AG04450 (cell line): ENCODE measurements at regions not wholly inside any gene's neighbourhood (a gene's known extent, or its start where the extent isn't known, plus 50 kb on each side); places are given as distances from the start of the nearest gene placed in this dataset.
A peak's percentile ranks its signal among the peaks of the same experiment; 100 is the strongest.

Experiments used
- CTCF ChIA-PET: fragments of 300-600, 350-600 bp; formaldehyde crosslinking; extraction: SDS; loops from one replicate; lab custom pipeline; 2022; ENCODE audit warnings: antibody characterized with exemption, inconsistent platforms; lab: Charles Lee
- POLR2A ChIA-PET: fragments of 350-600 bp; formaldehyde crosslinking; extraction: SDS; loops from one replicate; lab custom pipeline; 2021; ENCODE audit warnings: antibody characterized with exemption, inconsistent platforms; lab: Yijun Ruan, JAX
- DNase-seq: peaks from one replicate; pipeline ENCODE4 v3.0.0-alpha.2; 2011; ENCODE audit warnings: low read depth, low spot score
- H3K27ac ChIP-seq: one replicate; pipeline ENCODE4 v1.5.1; 2012; ENCODE audit warnings: low read depth, low read length, control low read depth
- H3K27me3 ChIP-seq: one replicate; pipeline ENCODE4 v1.6.0; 2012; ENCODE audit warnings: low read length; ENCODE audit not compliant: control insufficient read depth, insufficient read depth
- H3K4me3 ChIP-seq: 2 replicates; pipeline ENCODE4 v1.5.1; 2011; ENCODE audit warnings: mild to moderate bottlenecking, low read depth, low read length, control low read depth
- H3K9me3 ChIP-seq: 2 replicates; pipeline ENCODE4 v1.5.1; 2012; ENCODE audit warnings: low read length; ENCODE audit not compliant: control insufficient read depth, insufficient read depth
- CTCF ChIP-seq: IDR thresholded peaks from 2 replicates; pipeline ENCODE4 v1.5.1; 2011; ENCODE audit warnings: low read depth, low read length, control low read depth, inconsistent platforms

GRCh38 chr6:68368845-68369244 is 266.2 kb upstream of the ADGRB3 start:
- no peak for DNase-seq
- POLR2A ChIA-PET: no interaction called here
- TF ChIP-seq CTCF: no peak

DNA sequence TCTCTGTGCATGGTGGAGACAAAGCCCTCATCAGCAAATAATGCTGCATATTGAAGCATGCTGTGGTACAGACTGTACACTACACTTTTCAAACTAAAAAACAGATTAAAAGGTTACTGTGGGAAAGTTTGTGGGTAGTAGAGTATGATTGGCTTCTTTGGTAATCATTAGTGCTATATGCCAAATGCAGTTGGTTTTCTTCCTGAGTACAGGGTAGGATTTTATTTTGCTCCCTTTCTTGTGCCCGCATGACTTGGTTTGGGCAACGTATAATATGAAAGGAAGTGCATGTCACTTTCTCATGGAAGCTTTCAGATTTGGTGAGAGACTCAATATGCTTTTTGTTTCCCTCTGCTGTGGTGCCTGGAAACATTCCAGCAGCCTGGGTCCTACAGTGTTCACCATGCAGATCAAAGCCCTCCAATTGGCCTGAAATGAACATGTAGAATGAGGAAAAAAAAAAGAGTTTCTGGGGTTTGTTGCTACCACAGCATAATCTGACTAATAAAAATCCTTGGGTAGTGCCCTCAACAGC is 270.7 kb upstream of the ADGRB3 start:
- ChIA-PET CTCF (interaction anchor here (0.6 kb wide), 1 partner anchor 158 kb away, joined by 5 read pairs; no protein-coding TSS in a partner anchor), POLR2A (no interaction called here)
- DNase-seq: no peak
- Histone ChIP-seq H3K27me3 (no peaks in the 10 kb centered on the region), H3K4me3 (no peak overlapping the region), H3K27ac (no peak overlapping the region), H3K9me3 (peaks cover 4% of the 10 kb centered on the region)
- TF ChIP-seq CTCF: no peak

More at GRCh38 chr6:68368845-68369244, 266.2 kb upstream of the ADGRB3 start:
- H3K27ac ChIP-seq: no peak overlapping the region
- CTCF ChIA-PET: no interaction called here
- no peaks in the 10 kb centered on the region for H3K9me3 ChIP-seq
- H3K4me3 ChIP-seq: no peak overlapping the region
- H3K27me3 ChIP-seq: no peaks in the 10 kb centered on the region

DNA sequence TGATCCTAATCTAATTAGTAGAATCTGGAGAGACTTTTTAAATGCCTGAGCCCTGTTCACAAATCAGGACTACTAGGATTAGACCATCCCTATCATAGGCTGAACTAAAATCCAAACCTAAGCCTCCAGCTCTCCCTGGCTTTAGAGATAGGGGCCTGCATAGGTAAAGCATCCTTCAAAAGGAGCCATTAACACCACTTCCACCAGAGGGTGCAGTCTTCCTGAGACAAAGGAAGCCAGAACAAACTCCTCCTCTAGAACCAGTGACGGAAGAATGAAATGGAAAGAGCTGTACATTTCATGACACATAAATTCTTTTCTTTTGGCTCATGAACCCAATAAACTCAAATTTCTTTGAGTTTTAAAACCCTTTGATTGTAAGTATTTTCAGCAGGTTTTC is 291.2 kb upstream of the ADGRB3 start:
- Histone ChIP-seq H3K27ac (no peak overlapping the region), H3K27me3 (no peaks in the 10 kb centered on the region), H3K4me3 (no peak overlapping the region), H3K9me3 (no peaks in the 10 kb centered on the region)
- DNase-seq: no peak
- CTCF ChIA-PET: no interaction called here
- POLR2A ChIA-PET: no interaction called here
- TF ChIP-seq CTCF: peak; percentile 45

DNA sequence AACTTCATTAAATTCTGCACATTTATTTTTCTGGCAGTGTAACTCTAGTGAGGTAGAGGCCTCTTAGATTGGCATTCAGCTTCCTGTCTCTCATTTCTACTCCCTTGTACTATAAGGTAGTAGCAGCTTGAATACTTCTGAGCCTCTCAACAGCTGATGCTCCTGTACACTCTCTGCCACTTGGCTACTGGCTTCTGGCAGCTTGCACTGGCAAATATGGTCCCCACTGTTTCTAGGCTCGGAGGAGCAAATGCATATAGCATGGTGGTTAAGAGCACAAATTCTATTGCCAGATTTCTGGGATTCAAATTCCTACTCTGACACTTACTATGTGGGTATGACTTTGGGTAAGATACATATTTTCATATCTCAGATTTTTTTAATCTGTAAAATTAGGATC is 292.8 kb upstream of the ADGRB3 start:
- ChIA-PET POLR2A (no interaction called here), CTCF (no interaction called here)
- Histone ChIP-seq H3K27ac (no peak overlapping the region), H3K4me3 (no peak overlapping the region), H3K9me3 (no peaks in the 10 kb centered on the region), H3K27me3 (no peaks in the 10 kb centered on the region)
- no peak for TF ChIP-seq CTCF
- no peak for DNase-seq

DNA sequence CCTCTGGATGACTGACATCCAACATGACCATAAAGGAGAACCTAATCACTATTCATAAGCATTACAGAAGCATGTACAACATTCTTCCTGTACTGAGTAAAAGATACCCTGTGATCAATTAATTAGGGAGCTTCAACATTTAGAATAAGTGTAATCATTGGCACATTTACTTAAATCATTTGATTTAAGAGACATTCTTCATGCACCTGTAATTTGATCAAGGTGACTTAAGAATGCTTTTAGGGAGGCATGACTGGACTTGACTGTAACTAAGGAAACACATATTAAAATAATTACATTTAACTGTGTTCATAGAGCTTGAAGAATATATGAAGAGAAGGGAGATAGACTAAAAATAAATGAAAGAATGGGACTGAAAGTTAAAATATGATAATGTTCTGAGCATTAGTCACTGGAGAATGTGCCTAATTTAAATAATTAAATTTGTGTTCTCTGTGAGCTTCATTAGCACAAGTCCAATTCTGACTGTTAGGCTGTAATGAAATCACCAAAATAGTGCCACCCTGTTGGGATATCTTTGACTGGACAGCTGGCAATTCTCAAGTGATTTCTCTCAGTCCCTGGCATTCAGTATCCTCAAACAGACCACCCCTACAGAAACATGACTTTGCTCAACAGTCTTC is 295.5 kb upstream of the ADGRB3 start:
- ChIA-PET POLR2A (no interaction called here), CTCF (no interaction called here)
- Histone ChIP-seq H3K27me3 (no peaks in the 10 kb centered on the region), H3K27ac (no peak overlapping the region), H3K4me3 (no peak overlapping the region), H3K9me3 (no peaks in the 10 kb centered on the region)
- TF ChIP-seq CTCF: no peak
- DNase-seq: no peak
